Fibroblast of pulmonary artery (primary cell): ENCODE measurements at regions not wholly inside any gene's neighbourhood (a gene's known extent, or its start where the extent isn't known, plus 50 kb on each side); places are given as distances from the start of the nearest gene placed in this dataset.

Source experiments
- DNase-seq: peaks from one replicate; pipeline ENCODE4 v3.0.0-alpha.2; 2010; ENCODE audit warnings: low read depth
- H3K4me3 ChIP-seq: replicated peaks from 2 replicates; pipeline ENCODE4 v1.5.1; 2011; ENCODE audit warnings: low read depth, mild to moderate bottlenecking, control low read depth, low read length, moderate library complexity
- CTCF ChIP-seq: IDR thresholded peaks from 2 replicates; pipeline ENCODE4 v1.5.1; 2011; ENCODE audit warnings: mild to moderate bottlenecking, control low read depth, low read length, inconsistent platforms; ENCODE audit errors: missing control alignments

- no peak for TF ChIP-seq CTCF
- no peak for DNase-seq
- H3K4me3 ChIP-seq, result no peak overlapping the region
Observed at GRCh38 chr13:82829040-82829439, 1053.2 kb downstream of the SLITRK1 start.

GRCh38 chr13:82827724-82828123, 1054.5 kb downstream of the SLITRK1 start:
- no peak for TF ChIP-seq CTCF
- no peak for DNase-seq
- no peak overlapping the region for H3K4me3 ChIP-seq

- no peak for TF ChIP-seq CTCF
- no peak overlapping the region for H3K4me3 ChIP-seq
- DNase-seq, result no peak
Observed at GRCh38 chr13:82822935-82823334, 1059.3 kb downstream of the SLITRK1 start.

GRCh38 chr13:82817133-82817532, 1065.1 kb downstream of the SLITRK1 start:
- DNase-seq, result no peak
- no peak for TF ChIP-seq CTCF
- H3K4me3 ChIP-seq, result no peak overlapping the region

- no peak overlapping the region for H3K4me3 ChIP-seq
- TF ChIP-seq CTCF, result no peak
- no peak for DNase-seq
Observed at GRCh38 chr13:82815791-82816190, 1066.5 kb downstream of the SLITRK1 start.

GRCh38 chr13:82803341-82803740, 1078.9 kb downstream of the SLITRK1 start:
- peak; percentile 26 for DNase-seq
- TF ChIP-seq CTCF, result no peak

GRCh38 chr13:82802528-82802927, 1079.7 kb downstream of the SLITRK1 start:
- DNase-seq, result peak; percentile 14

More at GRCh38 chr13:82803341-82803740, 1078.9 kb downstream of the SLITRK1 start:
- H3K4me3 ChIP-seq, result no peak overlapping the region

More at GRCh38 chr13:82802528-82802927, 1079.7 kb downstream of the SLITRK1 start:
- no peak overlapping the region for H3K4me3 ChIP-seq
- no peak for TF ChIP-seq CTCF
